OCI-LY1 (cell line): ENCODE measurements at regions not wholly inside any gene's neighbourhood (a gene's known extent, or its start where the extent isn't known, plus 50 kb on each side); places are given as distances from the start of the nearest gene placed in this dataset.

ENCODE experiments used
- EZH2 ChIP-seq: fragments of 200-600 bp; sonication (generic), shearing (Covaris generic); IDR thresholded peaks from 2 replicates; pipeline ENCODE4 v1.8.0; 2017; ENCODE audit warnings: borderline replicate concordance, mixed run types, mild to moderate bottlenecking, antibody characterized with exemption, low read length, moderate library complexity, mixed read lengths
- TF ChIP-seq, protein P1 (sequence below): fragments of 200-600 bp; sonication (generic), shearing (Covaris generic); IDR thresholded peaks from 2 replicates; pipeline ENCODE4 v1.5.1; 2017; ENCODE audit warnings: mild to moderate bottlenecking, antibody characterized with exemption, low read length, moderate library complexity, mixed read lengths

DNA sequence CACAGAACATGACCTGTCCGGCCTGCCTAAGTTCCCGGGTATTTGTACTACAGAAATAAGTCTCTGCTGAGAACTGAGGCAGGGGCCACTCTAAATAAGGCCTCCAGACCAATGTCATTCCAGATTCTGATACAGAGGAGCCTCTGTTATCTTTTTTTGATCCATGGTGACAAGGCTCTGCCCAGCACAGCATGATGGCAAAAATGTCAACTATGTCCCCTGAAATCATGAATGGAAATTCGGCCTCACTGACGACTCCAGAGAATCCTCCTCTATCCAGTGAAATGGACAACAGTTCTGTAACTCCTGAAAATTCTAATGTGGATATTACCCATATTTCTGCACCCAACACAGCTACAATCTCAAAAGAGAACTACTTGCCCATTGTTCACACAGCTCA is 335.0 kb downstream of the DNAH5 start:
- TF ChIP-seq, protein P1, sequence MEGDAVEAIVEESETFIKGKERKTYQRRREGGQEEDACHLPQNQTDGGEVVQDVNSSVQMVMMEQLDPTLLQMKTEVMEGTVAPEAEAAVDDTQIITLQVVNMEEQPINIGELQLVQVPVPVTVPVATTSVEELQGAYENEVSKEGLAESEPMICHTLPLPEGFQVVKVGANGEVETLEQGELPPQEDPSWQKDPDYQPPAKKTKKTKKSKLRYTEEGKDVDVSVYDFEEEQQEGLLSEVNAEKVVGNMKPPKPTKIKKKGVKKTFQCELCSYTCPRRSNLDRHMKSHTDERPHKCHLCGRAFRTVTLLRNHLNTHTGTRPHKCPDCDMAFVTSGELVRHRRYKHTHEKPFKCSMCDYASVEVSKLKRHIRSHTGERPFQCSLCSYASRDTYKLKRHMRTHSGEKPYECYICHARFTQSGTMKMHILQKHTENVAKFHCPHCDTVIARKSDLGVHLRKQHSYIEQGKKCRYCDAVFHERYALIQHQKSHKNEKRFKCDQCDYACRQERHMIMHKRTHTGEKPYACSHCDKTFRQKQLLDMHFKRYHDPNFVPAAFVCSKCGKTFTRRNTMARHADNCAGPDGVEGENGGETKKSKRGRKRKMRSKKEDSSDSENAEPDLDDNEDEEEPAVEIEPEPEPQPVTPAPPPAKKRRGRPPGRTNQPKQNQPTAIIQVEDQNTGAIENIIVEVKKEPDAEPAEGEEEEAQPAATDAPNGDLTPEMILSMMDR = no peak
- no peak for TF ChIP-seq EZH2
